ENCODE measurements at regions not wholly inside any gene's neighbourhood (a gene's known extent, or its start where the extent isn't known, plus 50 kb on each side); places are given as distances from the start of the nearest gene placed in this dataset.

GRCh38 chr16:31715915-31716314 is 157.7 kb upstream of the ZNF267 start:
- no peak overlapping the region for H3K9ac ChIP-seq (replicated peaks in 1 of 4; ENCODE audit: extremely low read depth in 1 of 4, low read depth in 3 of 4, low read length in 3 of 4)
- no peak overlapping the region for H2BK20ac ChIP-seq (ENCODE audit: low read length)
- ChIA-PET CTCF (ENCODE audit: partially characterized antibody) (no interaction called here), POLR2A (ENCODE audit: partially characterized antibody) (no interaction called here)
- H2BK5ac ChIP-seq (ENCODE audit: low read depth, low read length) = no peak overlapping the region
- DNase-seq (ENCODE audit: low read depth in 1 of 2, low spot score in 2 of 2) (no peak), FAIRE-seq (no peak)
- no peak overlapping the region for H3K23ac ChIP-seq (ENCODE audit: insufficient read length)
- H2AK5ac ChIP-seq (ENCODE audit: low read depth, low read length) = no peak overlapping the region
- H3K18ac ChIP-seq (ENCODE audit: extremely low read depth, low read length) = no peak overlapping the region
- H2BK15ac ChIP-seq (ENCODE audit: low read length) = no peak overlapping the region
- H4K8ac ChIP-seq (ENCODE audit: extremely low read depth, insufficient read depth, low read length) = no peak overlapping the region
- H3K4me2 ChIP-seq (ENCODE audit: insufficient read depth in 1 of 2, low read depth in 2 of 2, low read length in 2 of 2) = no peak overlapping the region
- no peak overlapping the region for H4K91ac ChIP-seq (replicated peaks; ENCODE audit: insufficient read length, low read length)
- peaks cover 4 to 14% (median 5%) of the 10 kb centered on the region in 4 experiments; a peak in 6 of 7 replicates for H3K4me1 ChIP-seq (replicated peaks in 1 of 4; ENCODE audit: control insufficient read depth in 3 of 4, insufficient read depth in 4 of 4, low read length in 3 of 4)
- H3K14ac ChIP-seq (ENCODE audit: insufficient read length) = no peak overlapping the region
- H4K20me1 ChIP-seq (replicated peaks in 1 of 2; ENCODE audit: control insufficient read depth in 1 of 2, insufficient read depth in 2 of 2, low read length in 2 of 2) = peaks cover 2 to 12% of the 10 kb centered on the region in 2 experiments
- H3K27me3 ChIP-seq (replicated peaks in 1 of 4; ENCODE audit: control insufficient read depth in 3 of 4, extremely low read depth in 1 of 4, insufficient read depth in 3 of 4, low read length in 3 of 4) = no peaks in the 10 kb centered on the region
- no peaks in the 10 kb centered on the region for H3K9me3 ChIP-seq (ENCODE audit: insufficient read depth in 2 of 2, low read depth in 1 of 2, low read length in 1 of 2)
- no peak overlapping the region for H2BK120ac ChIP-seq (replicated peaks; ENCODE audit: low read depth, low read length)
- no peak overlapping the region for H2BK12ac ChIP-seq (ENCODE audit: low read depth, low read length)
- no peak overlapping the region for H4K5ac ChIP-seq (ENCODE audit: insufficient read length, low read depth, low read length)
- WGBS, 2 experiments (ENCODE audit: extremely low coverage in 1 of 2, insufficient coverage in 1 of 2, insufficient read length in 1 of 2, insufficient replicate concordance in 2 of 2, low coverage in 1 of 2, low lambda C conversion rate in 2 of 2, missing lambda C conversion rate in 1 of 2) = 90% methylated on average over 4 of the region's 4 CpGs; no CpG with 5 or more reads in 1 of the 2 experiments
- H3K23me2 ChIP-seq (ENCODE audit: low read depth, low read length) = 0 out of 2 replicates have a peak, but pooled peaks cover 2% of the 10 kb centered on the region
- peaks cover 0 to 13% (median 10%) of the 10 kb centered on the region in 4 experiments; a peak in 6 of 8 replicates for H3K36me3 ChIP-seq (ENCODE audit: control insufficient read depth in 2 of 4, insufficient read depth in 4 of 4, low read length in 3 of 4)
- H3K4me3 ChIP-seq (ENCODE audit: extremely low read depth in 1 of 4, insufficient read depth in 2 of 4, low read depth in 3 of 4, low read length in 4 of 4) = no peak overlapping the region
- TF ChIP-seq CBX8 (IDR thresholded peaks at IDR 0.05; ENCODE audit: borderline replicate concordance, low read depth, low read length) (no peak), POLR2A (IDR thresholded peaks at IDR 0.05; ENCODE audit: control extremely low read depth in 1 of 2, low read depth in 2 of 2, low read length in 2 of 2) (0 out of 3 replicates have a peak, but pooled peaks of 1 of the 2 experiments have one; percentile 38)
- H3K56ac ChIP-seq (replicated peaks; ENCODE audit: insufficient read length, low read depth, low read length) = no peak overlapping the region
- H3K4ac ChIP-seq (replicated peaks; ENCODE audit: insufficient read length, low read depth, low read length) = no peak overlapping the region
- peaks cover 9% of the 10 kb centered on the region for H3K79me1 ChIP-seq (ENCODE audit: low read depth, low read length)
- no peak overlapping the region for H3K27ac ChIP-seq (ENCODE audit: low read depth, low read length)
- peaks cover 8 to 58% of the 10 kb centered on the region in 2 experiments for H3K79me2 ChIP-seq (ENCODE audit: control insufficient read depth in 1 of 2, insufficient read depth in 2 of 2, low read length in 2 of 2)
- no peak overlapping the region for H2AFZ ChIP-seq (ENCODE audit: low read length)
